ENCODE measurements at regions not wholly inside any gene's neighbourhood (a gene's known extent, or its start where the extent isn't known, plus 50 kb on each side); places are given as distances from the start of the nearest gene placed in this dataset.

GRCh38 chr1:170313306-170313705 lies 167.5 kb downstream of the NTMT2 start:
- DNase-seq (ENCODE audit: low spot score) = no peak

- DNase-seq (ENCODE audit: low spot score) = no peak
Observed at GRCh38 chr1:170316270-170316669, 170.5 kb downstream of the NTMT2 start.

- DNase-seq (ENCODE audit: low spot score) = no peak
Observed at GRCh38 chr1:170318141-170318540, 172.4 kb downstream of the NTMT2 start.

GRCh38 chr1:170318736-170319135 lies 173.0 kb downstream of the NTMT2 start:
- no peak for DNase-seq (ENCODE audit: low spot score)

GRCh38 chr1:170321113-170321512 lies 175.4 kb downstream of the NTMT2 start:
- DNase-seq (ENCODE audit: low spot score) = no peak

- DNase-seq (ENCODE audit: low spot score) = no peak
Observed at GRCh38 chr1:170326186-170326585, 180.4 kb downstream of the NTMT2 start.

GRCh38 chr1:170332801-170333200 lies 187.0 kb downstream of the NTMT2 start:
- no peak for DNase-seq (ENCODE audit: low spot score)

- DNase-seq (ENCODE audit: low spot score) = no peak
Observed at GRCh38 chr1:170337413-170337994, 191.7 kb downstream of the NTMT2 start.

GRCh38 chr1:170339534-170339933 lies 192.4 kb upstream of the GORAB start:
- DNase-seq (ENCODE audit: low spot score) = no peak

GRCh38 chr1:170340308-170340707 lies 191.7 kb upstream of the GORAB start:
- DNase-seq (ENCODE audit: low spot score) = no peak

- DNase-seq (ENCODE audit: low spot score) = no peak
Observed at GRCh38 chr1:170351366-170351946, 180.5 kb upstream of the GORAB start.

GRCh38 chr1:170354246-170354645 lies 177.7 kb upstream of the GORAB start:
- DNase-seq (ENCODE audit: low spot score) = no peak

GRCh38 chr1:170354690-170355089 lies 177.3 kb upstream of the GORAB start:
- DNase-seq (ENCODE audit: low spot score) = no peak

- peak; percentile 15 for DNase-seq (ENCODE audit: low spot score)
Observed at GRCh38 chr1:170355267-170355801, 176.6 kb upstream of the GORAB start.

GRCh38 chr1:170356585-170356984 lies 175.4 kb upstream of the GORAB start:
- no peak for DNase-seq (ENCODE audit: low spot score)

GRCh38 chr1:170357750-170358149 lies 174.2 kb upstream of the GORAB start:
- DNase-seq (ENCODE audit: low spot score) = no peak

GRCh38 chr1:170360601-170361000 lies 171.4 kb upstream of the GORAB start:
- no peak for DNase-seq (ENCODE audit: low spot score)

- DNase-seq (ENCODE audit: low spot score) = no peak
Observed at GRCh38 chr1:170365331-170365730, 166.6 kb upstream of the GORAB start.

- DNase-seq (ENCODE audit: low spot score) = no peak
Observed at GRCh38 chr1:170366980-170367379, 165.0 kb upstream of the GORAB start.

GRCh38 chr1:170367615-170368014 lies 164.4 kb upstream of the GORAB start:
- no peak for DNase-seq (ENCODE audit: low spot score)

- no peak for DNase-seq (ENCODE audit: low spot score)
Observed at GRCh38 chr1:170369000-170369399, 163.0 kb upstream of the GORAB start.

- DNase-seq (ENCODE audit: low spot score) = no peak
Observed at GRCh38 chr1:170369417-170369816, 162.5 kb upstream of the GORAB start.

- DNase-seq (ENCODE audit: low spot score) = no peak
Observed at GRCh38 chr1:170370087-170370486, 161.9 kb upstream of the GORAB start.
